Epithelial cell of proximal tubule (primary cell): ENCODE measurements at regions not wholly inside any gene's neighbourhood (a gene's known extent, or its start where the extent isn't known, plus 50 kb on each side); places are given as distances from the start of the nearest gene placed in this dataset.

Experiments
- DNase-seq: peaks from one replicate; pipeline ENCODE4 v3.0.0-alpha.2; 2011; ENCODE audit warnings: low read depth
- H3K4me3 ChIP-seq: 2 replicates; pipeline ENCODE4 v1.5.1; 2011; ENCODE audit warnings: low read depth, mild to moderate bottlenecking, low read length
- TF ChIP-seq, protein P1 (sequence below): conservative IDR thresholded peaks from 2 replicates; pipeline ENCODE4 v1.5.1; 2012; ENCODE audit warnings: low read depth, mild to moderate bottlenecking, low read length

DNA sequence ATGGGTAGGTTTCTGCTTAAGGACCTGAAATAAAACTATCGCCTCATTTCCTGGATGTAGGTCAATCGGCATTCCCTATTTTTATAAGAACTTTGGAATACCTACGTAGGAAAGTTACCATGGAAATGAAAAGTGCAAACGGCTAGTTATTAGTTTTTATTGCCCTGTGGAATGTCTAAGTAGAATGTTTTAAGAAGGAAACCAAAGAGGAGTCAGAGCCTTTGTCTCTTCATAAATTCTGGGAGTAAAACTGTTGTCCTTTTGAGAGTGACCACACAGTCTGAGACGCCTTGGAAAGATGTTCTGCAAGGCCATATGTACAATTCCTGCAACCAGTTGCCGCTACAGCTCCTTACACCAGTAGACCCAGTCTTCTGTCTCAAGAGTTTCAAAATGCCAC is 176.0 kb upstream of the SEL1L start:
- no peak overlapping the region for H3K4me3 ChIP-seq
- TF ChIP-seq, protein P1, sequence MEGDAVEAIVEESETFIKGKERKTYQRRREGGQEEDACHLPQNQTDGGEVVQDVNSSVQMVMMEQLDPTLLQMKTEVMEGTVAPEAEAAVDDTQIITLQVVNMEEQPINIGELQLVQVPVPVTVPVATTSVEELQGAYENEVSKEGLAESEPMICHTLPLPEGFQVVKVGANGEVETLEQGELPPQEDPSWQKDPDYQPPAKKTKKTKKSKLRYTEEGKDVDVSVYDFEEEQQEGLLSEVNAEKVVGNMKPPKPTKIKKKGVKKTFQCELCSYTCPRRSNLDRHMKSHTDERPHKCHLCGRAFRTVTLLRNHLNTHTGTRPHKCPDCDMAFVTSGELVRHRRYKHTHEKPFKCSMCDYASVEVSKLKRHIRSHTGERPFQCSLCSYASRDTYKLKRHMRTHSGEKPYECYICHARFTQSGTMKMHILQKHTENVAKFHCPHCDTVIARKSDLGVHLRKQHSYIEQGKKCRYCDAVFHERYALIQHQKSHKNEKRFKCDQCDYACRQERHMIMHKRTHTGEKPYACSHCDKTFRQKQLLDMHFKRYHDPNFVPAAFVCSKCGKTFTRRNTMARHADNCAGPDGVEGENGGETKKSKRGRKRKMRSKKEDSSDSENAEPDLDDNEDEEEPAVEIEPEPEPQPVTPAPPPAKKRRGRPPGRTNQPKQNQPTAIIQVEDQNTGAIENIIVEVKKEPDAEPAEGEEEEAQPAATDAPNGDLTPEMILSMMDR = no peak
- no peak for DNase-seq

DNA sequence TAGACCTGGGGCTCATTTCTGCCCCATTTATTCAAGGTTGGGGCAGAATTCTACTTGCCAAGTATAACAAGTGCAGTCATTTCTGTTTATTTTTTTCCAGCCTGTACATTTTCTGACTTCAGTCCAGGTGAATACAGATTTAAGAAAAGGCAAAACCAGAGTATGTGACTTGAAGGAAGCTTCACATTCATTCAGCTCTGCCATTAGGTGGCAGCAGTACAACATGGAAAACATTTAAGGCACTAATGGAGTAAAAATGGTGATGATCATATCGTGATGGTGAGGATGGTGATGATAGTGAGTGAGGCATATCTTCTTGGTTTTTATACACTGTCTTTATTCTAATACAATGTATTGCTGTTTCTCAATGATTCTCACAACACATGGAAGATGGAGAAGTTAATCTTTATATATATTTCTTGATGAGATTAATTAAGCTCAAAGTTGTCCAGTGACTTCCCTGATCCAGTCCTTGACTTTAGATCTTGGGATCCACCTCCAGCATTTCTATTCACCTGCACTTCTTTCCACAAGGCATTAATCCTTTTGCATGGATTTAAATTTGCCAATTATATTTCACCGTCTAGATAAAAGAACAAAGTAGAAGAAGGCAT is 176.7 kb upstream of the SEL1L start:
- peak; percentile 2 for DNase-seq
- H3K4me3 ChIP-seq = no peak overlapping the region
- TF ChIP-seq, protein P1 = peak; percentile 65

DNA sequence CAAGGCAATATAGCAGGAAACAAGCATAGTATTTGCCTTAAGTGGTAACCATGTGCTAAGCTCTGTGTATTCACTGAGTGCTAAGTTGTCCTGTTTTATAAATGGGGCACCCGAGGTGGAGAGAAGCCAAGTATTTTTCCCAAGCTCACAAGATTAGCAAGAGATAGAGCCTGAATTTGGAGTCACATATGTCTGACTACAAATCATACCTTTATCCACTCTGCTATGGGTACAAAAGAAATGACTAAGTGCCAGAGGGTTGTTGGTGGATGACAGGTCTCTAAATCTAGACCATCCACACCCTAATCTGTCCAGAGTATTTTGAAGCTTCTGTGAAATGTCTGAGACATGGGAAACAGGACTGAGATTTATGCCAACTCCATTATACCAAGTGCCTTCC is 182.1 kb upstream of the SEL1L start:
- no peak for DNase-seq
- no peak overlapping the region for H3K4me3 ChIP-seq
- TF ChIP-seq, protein P1 = no peak

DNA sequence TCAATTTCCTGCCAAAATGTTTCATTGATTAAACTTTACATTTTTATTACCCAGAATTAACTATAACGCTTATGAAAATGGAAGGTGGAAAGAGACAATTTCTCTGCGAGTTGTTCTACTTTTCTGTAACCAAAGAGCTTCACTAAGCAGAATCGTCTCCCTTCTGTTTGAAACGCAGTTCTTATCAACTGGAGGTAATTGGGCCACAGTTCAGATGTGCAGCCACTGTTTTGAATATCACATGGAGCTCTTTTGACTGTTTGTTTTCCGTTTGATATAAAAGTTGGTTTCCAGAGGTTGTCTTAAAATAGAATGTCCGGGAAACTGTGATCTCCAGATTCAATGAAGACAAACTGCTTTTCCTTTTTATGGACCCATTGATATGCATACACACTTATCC is 183.3 kb upstream of the SEL1L start:
- TF ChIP-seq, protein P1 = no peak
- DNase-seq = no peak
- no peak overlapping the region for H3K4me3 ChIP-seq

GRCh38 chr14:81723956-81724355 is 190.3 kb upstream of the SEL1L start:
- TF ChIP-seq, protein P1 = no peak
- no peak for DNase-seq
- H3K4me3 ChIP-seq = no peak overlapping the region

DNA sequence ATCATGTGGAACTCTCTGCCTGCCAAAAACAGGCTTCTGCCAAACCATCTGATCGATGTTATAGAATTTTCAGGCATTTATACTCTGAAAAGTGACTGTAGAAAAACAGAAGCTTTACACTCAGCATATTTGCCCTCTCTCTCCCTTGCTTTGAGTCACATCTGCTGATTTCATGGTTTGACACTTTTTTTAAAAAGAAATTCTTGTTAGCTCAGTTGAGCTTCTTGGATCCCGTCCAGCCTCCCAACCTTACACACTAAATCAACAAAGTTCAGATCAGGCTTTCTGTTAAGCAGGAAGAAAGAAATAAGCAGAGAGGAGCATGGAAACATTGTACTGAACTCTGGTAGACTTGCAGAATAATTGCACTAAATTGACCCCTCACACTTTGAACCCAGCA is 193.6 kb upstream of the SEL1L start:
- TF ChIP-seq, protein P1 = no peak
- no peak overlapping the region for H3K4me3 ChIP-seq
- DNase-seq = no peak

DNA sequence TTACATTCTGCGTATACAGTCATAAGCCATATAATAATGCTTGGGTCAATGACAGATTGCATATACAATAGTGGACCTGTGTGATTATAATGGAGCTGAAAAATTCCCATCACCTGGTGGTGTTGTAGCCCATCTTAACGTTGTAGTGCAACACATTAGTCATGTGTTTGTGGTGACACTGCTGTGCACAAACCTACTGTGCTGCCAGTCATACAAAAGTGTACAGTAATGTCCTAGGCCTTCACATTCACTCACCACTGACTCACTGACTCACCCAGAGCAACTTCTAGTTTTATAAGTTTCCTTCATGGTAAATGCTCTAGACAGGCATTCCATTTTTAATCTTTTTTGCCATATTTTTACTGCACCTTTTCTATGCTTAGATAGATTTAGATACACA is 194.8 kb upstream of the SEL1L start:
- DNase-seq = no peak
- TF ChIP-seq, protein P1 = no peak
- no peak overlapping the region for H3K4me3 ChIP-seq
